ENCODE measurements at regions not wholly inside any gene's neighbourhood (a gene's known extent, or its start where the extent isn't known, plus 50 kb on each side); places are given as distances from the start of the nearest gene placed in this dataset.

DNA sequence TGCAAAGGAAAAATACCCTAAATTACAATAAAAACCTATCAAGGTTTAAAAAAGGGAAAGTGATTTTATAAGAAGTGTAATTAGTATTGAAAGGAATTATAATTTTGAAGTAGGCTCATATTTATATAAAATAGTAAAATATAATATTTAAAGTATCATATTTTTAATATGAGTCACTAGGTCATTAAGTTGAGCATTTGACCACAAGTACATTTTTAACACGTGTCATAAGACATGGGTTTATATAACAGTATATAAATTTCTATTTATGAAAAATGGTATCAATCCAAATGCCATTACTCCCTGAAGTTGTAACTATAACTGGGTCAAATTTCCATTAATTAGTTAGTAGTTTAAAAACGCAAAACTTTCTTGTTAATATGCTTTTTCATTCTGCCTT lies 365.9 kb downstream of the COL11A1 start:
- TF ChIP-seq, protein P1, sequence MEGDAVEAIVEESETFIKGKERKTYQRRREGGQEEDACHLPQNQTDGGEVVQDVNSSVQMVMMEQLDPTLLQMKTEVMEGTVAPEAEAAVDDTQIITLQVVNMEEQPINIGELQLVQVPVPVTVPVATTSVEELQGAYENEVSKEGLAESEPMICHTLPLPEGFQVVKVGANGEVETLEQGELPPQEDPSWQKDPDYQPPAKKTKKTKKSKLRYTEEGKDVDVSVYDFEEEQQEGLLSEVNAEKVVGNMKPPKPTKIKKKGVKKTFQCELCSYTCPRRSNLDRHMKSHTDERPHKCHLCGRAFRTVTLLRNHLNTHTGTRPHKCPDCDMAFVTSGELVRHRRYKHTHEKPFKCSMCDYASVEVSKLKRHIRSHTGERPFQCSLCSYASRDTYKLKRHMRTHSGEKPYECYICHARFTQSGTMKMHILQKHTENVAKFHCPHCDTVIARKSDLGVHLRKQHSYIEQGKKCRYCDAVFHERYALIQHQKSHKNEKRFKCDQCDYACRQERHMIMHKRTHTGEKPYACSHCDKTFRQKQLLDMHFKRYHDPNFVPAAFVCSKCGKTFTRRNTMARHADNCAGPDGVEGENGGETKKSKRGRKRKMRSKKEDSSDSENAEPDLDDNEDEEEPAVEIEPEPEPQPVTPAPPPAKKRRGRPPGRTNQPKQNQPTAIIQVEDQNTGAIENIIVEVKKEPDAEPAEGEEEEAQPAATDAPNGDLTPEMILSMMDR (IDR thresholded peaks at IDR 0.05; ENCODE audit: insufficient read depth, low read depth, low read length, missing control alignments): no peak
- no peak overlapping the region for H3K4me3 ChIP-seq (ENCODE audit: low read depth, low read length)
- DNase-seq (ENCODE audit: low read depth): no peak

DNA sequence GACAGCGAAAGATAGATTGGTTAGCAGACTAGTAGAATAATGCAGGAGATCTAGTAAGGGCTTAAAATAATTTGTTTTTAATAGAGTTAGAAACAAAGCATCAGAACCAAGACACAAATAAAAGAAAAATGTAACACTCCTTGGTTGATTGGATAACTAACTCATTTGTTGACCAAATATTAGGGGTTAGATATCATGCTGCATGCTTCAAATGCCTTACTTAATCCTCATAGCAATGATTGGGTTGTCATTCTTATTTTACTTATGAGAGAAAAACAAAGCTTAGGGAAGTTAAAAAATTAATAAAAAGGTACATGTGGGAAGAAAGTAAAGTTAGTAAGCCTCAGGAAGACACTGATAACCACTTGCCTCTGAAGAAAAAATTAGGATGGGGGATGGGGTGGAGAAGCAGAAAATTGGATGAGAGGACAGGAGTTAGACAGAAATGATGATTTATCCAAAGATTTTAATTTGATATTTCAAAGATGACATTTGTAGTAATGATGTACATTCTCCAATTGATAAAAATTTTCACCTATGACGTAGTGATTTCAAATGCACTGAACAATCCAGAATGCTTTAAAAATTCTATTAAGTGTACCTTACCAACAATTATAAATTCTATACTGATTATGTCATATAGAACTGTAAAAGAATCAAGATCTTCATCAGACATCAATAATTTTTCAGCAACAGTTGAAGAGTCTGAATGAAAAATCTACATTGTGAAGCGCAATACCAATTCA lies 374.7 kb downstream of the COL11A1 start:
- no peak for DNase-seq (ENCODE audit: low read depth)
- TF ChIP-seq, protein P1 (IDR thresholded peaks at IDR 0.05; ENCODE audit: insufficient read depth, low read depth, low read length, missing control alignments): no peak

DNA sequence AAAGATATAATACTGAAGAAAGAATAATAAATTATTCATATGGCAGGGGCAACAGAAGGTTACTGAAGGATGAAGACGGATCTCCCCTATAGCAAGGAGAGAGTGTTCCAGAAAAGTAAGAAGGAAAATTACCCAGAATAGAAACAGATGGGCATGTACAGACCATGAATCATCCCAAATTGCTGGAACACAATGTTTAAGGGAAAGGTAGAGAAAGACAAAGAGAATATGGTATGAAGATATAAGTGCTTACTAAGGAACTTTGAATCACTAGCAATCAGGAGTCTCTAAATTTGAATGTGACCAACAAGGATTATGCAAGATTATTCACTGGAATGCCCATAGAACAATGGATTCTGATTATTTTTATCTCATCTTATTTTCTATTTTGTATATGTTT lies 375.4 kb downstream of the COL11A1 start:
- no peak overlapping the region for H3K4me3 ChIP-seq (ENCODE audit: low read depth, low read length)
- no peak for DNase-seq (ENCODE audit: low read depth)
- TF ChIP-seq, protein P1 (IDR thresholded peaks at IDR 0.05; ENCODE audit: insufficient read depth, low read depth, low read length, missing control alignments): no peak

More for the DNA sequence above, 374.7 kb downstream of the COL11A1 start:
- H3K4me3 ChIP-seq (ENCODE audit: low read depth, low read length): no peak overlapping the region

DNA sequence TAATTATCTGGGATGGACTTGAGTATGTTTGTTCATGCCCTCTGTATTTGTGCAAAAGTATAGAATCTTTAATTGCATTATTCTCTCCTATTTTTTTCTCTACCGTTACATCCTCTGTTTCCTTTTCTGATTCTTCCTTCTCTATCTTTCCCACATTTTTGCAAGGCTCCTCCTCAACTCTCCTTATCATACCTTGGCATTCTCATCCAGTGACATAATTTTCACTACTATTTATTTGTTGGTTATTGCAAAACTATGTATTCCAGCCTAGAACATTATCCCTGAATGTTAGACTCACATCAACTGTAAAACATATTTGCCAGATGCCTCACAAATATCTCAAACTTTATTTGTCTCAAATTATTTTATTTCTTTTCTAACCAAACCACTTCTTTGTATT lies 381.9 kb downstream of the COL11A1 start:
- no peak overlapping the region for H3K4me3 ChIP-seq (ENCODE audit: low read depth, low read length)
- no peak for DNase-seq (ENCODE audit: low read depth)
- TF ChIP-seq, protein P1 (IDR thresholded peaks at IDR 0.05; ENCODE audit: insufficient read depth, low read depth, low read length, missing control alignments): no peak

DNA sequence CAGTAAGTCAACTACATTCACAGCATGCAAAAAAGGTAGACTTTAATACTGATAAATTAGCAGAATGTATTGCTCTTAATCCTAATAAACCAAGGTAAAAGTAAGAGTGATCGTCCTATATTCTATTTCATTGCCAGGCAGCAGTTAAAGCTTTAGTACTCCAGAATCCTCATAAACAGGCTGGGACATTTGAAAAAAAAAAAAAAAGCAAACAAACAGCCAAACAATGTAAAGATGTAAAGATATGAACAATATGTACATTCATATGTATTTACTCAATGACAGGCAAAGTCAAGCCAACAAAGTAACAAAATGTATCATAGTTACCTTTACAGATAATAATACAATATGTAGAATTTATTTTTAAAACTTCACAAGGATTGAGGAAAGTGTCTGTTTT lies 383.6 kb downstream of the COL11A1 start:
- TF ChIP-seq, protein P1 (IDR thresholded peaks at IDR 0.05; ENCODE audit: insufficient read depth, low read depth, low read length, missing control alignments): no peak
- H3K4me3 ChIP-seq (ENCODE audit: low read depth, low read length): no peak overlapping the region
- no peak for DNase-seq (ENCODE audit: low read depth)

DNA sequence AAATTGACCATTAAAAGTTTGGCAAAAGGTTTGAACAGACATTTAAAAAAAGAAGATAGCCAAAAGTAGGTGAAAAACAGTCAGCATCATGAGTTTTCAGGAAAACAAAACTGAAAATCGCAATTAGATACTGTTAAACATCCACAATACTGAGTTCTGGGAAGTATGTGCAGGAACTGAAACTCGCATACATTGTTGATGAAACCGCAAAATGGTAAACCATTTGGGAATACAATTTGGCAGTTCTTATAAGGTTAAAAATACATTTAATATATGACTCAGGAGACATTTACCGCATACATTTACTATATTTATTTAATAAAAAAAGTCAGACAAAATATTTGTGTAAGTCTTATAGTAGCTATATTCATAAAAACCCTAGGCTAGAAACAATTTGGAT lies 393.2 kb downstream of the COL11A1 start:
- TF ChIP-seq, protein P1 (IDR thresholded peaks at IDR 0.05; ENCODE audit: insufficient read depth, low read depth, low read length, missing control alignments): no peak
- H3K4me3 ChIP-seq (ENCODE audit: low read depth, low read length): no peak overlapping the region
- no peak for DNase-seq (ENCODE audit: low read depth)

DNA sequence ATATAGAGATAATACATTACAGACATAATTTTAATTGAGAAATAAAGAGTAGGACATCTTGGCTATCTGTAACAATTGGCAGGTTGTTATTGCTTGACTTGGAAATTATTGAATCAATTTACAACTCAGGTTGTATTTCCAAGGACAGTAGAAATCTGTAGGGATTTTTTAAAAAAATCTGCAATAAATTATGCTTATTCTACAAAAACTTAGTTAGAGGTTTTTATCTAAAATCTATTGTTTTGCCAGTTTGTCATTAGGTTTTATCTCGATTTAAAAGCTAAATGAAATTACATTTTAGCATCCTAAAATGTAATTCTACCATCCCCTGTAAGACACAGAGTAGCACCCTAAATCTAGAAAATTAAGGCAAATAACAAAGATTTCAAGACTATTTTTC lies 408.8 kb downstream of the COL11A1 start:
- H3K4me3 ChIP-seq (ENCODE audit: low read depth, low read length): no peak overlapping the region
- DNase-seq (ENCODE audit: low read depth): no peak
- TF ChIP-seq, protein P1 (IDR thresholded peaks at IDR 0.05; ENCODE audit: insufficient read depth, low read depth, low read length, missing control alignments): no peak

Data from GM12865 (cell line).